ENCODE measurements at regions not wholly inside any gene's neighbourhood (a gene's known extent, or its start where the extent isn't known, plus 50 kb on each side); places are given as distances from the start of the nearest gene placed in this dataset.
A peak's percentile ranks its signal among the peaks of the same experiment; 100 is the strongest.

- no peak for TF ChIP-seq CTCF (IDR thresholded peaks at IDR 0.05; ENCODE audit: low read depth, low read length)
- DNase-seq (ENCODE audit: extremely low read depth, low read depth): no peak
These were observed 174.7 kb upstream of the PBX1 start for GRCh38 chr1:164384262-164384661.

- no peak for DNase-seq (ENCODE audit: extremely low read depth, low read depth)
- TF ChIP-seq CTCF (IDR thresholded peaks at IDR 0.05; ENCODE audit: low read depth, low read length): no peak
These were observed 141.8 kb upstream of the PBX1 start for GRCh38 chr1:164417016-164417704.

GRCh38 chr1:164423136-164423535 lies 135.8 kb upstream of the PBX1 start:
- no peak for DNase-seq (ENCODE audit: extremely low read depth, low read depth)
- TF ChIP-seq CTCF (IDR thresholded peaks at IDR 0.05; ENCODE audit: low read depth, low read length): no peak

GRCh38 chr1:164433141-164433817 lies 125.7 kb upstream of the PBX1 start:
- no peak for DNase-seq (ENCODE audit: extremely low read depth, low read depth)
- no peak for TF ChIP-seq CTCF (IDR thresholded peaks at IDR 0.05; ENCODE audit: low read depth, low read length)

- TF ChIP-seq CTCF (IDR thresholded peaks at IDR 0.05; ENCODE audit: low read depth, low read length): no peak
- no peak for DNase-seq (ENCODE audit: extremely low read depth, low read depth)
These were observed 125.2 kb upstream of the PBX1 start for GRCh38 chr1:164433818-164434170.

GRCh38 chr1:164440232-164440631 lies 118.8 kb upstream of the PBX1 start:
- peak; percentile 42 for TF ChIP-seq CTCF (IDR thresholded peaks at IDR 0.05; ENCODE audit: low read depth, low read length)
- no peak for DNase-seq (ENCODE audit: extremely low read depth, low read depth)

GRCh38 chr1:164443166-164443565 lies 115.8 kb upstream of the PBX1 start:
- no peak for DNase-seq (ENCODE audit: extremely low read depth, low read depth)
- no peak for TF ChIP-seq CTCF (IDR thresholded peaks at IDR 0.05; ENCODE audit: low read depth, low read length)

Measured in AG09319 (cell line).